HG03575 (cell line): ENCODE measurements at regions not wholly inside any gene's neighbourhood (a gene's known extent, or its start where the extent isn't known, plus 50 kb on each side); places are given as distances from the start of the nearest gene placed in this dataset.
A peak's percentile ranks its signal among the peaks of the same experiment; 100 is the strongest.

Experiments used
- ATAC-seq: cut with Tn5 transposase; IDR thresholded peaks from one replicate; pipeline ENCODE4 v1.9.1; 2021; ENCODE audit not compliant: unreplicated experiment, insufficient number of reproducible peaks, low FRiP score; ENCODE audit errors: extremely low read depth

DNA sequence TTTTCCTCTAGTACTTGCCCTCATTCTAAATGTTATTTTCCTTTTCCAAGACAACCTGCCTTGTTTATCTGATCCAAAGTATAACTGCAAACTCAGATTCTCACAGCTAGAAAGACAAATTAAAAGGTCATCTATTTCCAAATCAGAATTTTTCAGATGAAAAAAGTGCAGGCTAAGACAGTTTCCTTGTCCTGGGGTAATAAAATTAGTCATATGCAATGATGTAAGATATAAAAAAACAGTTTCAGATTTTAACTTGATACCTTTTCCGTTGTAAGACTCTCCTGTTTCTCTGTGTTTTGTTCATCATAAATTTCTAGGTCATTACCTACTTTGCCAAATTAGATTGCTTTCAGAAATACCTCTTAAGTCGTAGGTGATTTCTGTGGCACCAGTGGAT is 238.4 kb upstream of the PEX5L start:
- ATAC-seq: no peak

GRCh38 chr3:180277041-180277440 is 240.3 kb upstream of the PEX5L start:
- no peak for ATAC-seq

DNA sequence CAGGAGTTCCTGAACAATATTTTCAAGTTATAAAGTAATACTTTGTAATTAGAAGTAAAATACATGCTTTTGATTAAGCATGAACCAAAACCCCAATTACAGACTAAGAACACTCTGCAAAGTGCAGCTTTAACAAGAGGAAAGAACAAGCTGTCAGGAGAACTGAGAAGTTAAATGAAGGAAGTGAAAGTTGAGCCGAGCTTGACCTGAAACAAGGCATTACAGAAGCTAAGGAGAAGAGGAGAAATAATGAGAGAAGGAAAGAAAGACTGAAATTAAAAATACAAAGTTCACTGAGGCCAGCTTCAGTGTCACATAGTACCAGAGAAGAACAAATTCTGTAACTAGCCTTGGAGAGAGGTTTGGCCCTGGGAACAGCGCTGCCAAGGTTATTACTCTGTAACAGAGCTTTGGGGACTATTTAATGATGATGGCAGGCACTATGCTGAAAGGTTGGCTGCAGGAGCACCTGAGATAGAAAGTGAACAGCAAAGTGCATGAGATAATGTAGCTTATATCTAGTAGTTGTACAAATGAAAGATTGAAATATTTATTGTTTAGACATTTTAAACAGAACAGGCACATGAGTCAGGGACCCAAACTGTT is 241.9 kb upstream of the PEX5L start:
- ATAC-seq: peak; percentile 97

DNA sequence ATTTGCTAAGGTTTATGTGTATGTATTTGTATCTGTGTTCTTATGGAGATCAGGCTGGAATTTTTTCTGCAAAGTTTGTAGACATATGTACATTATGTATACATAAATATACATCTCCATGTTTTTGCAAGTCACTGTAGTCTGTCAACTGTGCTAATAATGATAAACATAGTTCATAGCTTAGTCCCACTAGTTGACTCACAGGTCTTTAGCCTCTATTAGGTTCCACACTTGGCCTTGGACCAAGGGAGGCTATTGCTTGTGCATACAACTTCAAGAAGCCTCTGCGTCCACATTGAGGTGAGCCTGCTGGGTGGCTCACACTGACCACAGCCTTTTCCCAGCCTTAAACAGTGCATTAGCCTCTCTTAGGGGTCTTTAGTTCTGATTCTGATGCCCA is 243.8 kb upstream of the PEX5L start:
- no peak for ATAC-seq

GRCh38 chr3:180282386-180282785 is 245.6 kb upstream of the PEX5L start:
- no peak for ATAC-seq

- no peak for ATAC-seq
Observed at GRCh38 chr3:180283251-180283650, 246.5 kb upstream of the PEX5L start.

GRCh38 chr3:180284331-180285110 is 247.8 kb upstream of the PEX5L start:
- ATAC-seq: no peak

- ATAC-seq: no peak
Observed at GRCh38 chr3:180287703-180288102, 251.0 kb upstream of the PEX5L start.

- no peak for ATAC-seq
Observed at GRCh38 chr3:180288816-180289215, 252.1 kb upstream of the PEX5L start.

DNA sequence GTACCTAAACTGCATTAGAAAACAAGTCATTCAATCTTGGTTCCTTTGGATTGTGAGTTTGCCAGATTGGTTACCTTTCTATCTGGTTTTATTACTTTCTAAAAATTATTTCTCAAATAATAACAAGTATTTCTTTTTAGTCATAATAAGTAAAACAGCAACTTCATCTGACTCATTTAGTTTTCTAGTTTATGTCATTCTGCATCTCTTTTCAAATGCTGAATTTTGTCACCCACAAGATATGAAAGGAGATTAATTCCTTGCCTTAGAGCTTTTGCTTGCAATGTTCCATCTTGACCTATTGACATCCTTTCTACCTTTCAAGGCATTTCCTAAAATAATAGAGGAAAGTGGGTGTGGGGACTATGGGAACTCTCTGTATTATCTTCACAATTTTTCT is 253.6 kb upstream of the PEX5L start:
- ATAC-seq: no peak

DNA sequence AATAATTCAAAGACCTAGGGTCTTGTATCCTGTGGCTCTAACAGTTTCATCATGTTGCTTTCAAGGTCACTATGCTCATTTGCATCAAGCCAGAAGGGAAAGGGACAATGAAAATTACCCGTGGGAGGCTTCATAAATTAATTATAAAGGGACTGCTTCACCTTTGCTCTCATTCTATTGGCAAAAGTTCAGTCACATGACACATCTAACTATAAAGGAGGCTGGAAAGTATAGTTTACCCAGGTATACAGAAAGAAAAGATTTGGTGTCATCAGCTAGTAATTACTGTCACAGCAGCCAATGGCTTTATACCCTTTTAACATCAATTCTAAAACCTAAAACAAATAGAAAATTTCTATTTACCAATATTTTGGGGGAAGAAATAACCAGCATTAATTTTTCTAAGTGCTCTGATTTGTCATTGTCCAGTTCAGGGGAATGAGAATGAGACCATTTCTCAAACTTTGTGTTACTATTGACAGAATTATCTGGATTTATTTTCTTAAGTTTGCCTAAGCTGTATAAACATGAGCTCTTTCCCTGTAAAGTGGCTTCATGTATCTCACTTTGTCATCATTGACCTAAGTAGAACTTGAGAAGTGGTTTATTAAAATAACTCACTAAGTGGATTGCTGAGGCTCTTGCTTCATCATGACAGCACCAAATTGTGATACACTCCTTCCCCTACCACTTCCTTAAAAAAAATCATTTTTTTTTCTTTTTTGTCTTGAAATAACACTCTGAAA is 257.7 kb upstream of the PEX5L start:
- ATAC-seq: no peak

DNA sequence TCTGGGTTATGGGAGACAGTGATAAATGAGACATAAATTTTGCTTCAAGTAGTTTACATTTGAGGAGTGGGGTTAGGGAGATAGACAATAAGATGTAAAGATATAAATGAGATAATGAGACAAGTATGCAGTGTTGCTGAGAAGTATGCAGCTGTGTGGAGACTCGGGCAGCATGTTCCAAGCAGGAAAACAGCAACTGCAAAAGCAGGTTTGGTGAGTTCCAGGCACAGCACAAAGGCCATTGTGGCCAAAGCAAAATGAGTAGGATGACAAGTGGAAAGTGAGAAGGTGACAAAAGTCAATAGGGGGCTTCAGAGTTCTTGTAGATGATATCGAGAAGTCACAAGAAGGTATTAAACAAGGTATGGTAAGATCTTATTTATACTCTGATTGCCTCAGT is 259.1 kb upstream of the PEX5L start:
- ATAC-seq: no peak

DNA sequence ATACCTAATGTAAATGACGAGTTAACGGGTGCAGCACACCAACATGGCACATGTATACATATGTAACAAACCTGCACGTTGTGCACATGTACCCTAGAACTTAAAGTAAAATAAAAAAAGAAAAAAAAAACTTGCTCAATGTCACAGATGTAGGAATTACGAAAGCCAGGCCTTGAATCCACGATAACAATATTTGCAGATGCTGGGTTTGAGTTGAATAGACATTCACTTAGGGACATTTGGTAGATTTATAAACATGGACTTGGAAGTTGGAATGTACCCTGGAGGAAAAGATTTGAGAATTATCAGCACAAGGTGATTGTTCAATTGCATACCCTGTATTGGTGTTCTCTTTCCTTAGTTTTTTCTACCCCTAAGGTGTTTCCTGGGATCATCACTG is 260.2 kb upstream of the PEX5L start:
- ATAC-seq: no peak

DNA sequence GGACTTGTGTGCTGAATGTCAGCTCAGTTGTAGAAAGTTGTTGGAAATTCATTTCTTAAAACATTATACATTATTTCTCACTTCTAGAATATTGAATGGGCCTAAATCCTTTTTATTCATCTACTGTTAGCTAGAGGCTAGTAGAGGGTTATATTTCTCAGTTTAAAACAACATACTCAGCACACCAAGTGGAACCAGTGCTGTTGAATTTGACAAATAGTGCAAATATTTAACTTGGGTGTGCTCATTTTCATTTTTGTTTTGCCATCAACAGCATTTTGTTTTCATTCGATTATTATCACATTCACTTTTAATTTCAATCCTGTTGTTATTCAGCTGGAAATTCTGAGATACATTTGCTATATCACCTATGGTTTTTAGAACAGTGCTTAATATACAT is 269.4 kb upstream of the PEX5L start:
- ATAC-seq: no peak

DNA sequence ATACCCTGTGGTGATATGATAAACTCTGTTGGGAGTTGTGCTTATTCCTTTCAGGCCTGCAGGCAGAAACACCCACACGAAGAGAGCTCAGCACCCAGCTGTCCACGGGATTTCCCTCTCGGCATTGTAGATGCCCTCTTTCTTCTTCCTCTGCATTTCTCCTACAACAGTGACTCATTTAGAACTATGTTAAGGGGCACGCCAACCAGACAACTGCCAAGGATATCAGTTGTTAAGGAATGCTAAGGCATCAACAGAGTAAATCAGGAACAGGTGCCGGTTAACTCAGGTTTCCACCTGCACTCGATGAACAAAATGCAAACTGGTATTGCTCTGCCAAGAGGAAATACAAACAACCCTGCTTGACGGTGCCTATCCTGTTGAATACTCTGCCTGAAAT is 270.0 kb upstream of the PEX5L start:
- ATAC-seq: no peak

DNA sequence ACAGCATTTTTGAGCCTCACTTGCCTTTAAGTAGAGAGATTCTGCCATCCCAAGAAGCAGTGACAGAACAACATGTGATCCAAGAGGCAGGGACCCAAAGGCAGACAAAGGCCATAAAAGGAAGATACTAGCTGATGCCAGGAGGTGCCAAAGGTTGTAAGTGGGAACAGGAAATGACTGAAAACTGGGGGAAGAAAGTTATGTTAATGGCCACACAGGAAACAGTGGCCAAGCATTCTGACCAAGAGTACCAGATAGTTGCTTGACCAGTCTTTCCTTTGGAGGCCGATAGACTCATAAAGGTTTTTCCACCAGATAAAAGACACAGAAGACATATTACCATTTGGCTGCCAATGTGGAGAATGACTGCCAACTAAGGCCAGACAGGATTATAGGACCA is 274.5 kb upstream of the PEX5L start:
- no peak for ATAC-seq

DNA sequence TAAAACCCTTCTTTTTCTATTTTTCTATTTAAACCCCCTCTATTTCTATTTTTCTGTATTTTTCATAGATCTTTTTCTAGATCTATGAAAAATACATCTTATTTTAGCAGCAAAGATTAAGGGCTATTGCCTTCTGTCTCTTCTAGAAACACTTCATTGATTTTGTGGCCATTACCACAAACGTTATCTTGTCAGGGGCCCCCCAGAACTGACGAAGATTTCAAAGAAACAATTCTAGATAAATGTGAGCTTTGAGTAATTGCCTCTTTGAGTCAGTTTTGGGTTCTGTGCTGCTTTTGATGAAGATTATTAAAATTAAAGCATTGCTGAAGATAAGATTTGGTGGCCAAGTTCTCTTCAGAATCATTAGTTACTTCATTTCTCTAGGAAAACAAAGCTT is 279.6 kb upstream of the PEX5L start:
- ATAC-seq: no peak

DNA sequence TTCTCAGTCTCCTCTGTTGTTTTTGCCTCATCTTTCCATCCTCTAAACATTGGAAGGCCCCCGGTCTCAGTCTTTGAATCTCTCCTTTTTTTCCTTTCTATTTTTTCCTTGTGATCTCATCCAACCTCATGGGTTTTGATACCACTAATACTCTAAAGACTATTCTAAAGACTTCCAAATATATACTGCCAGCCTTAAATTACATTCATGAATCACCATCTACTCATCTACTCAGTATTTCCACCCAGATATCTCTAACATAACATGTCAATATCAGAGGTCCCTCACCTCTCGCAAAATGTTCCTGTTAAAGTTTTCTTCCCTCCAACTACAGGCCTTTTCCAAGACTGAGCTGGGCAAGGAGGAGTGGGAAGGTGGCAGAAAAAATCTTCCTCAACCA is 282.5 kb upstream of the TTC14 start:
- ATAC-seq: no peak

GRCh38 chr3:180320631-180321030 is 281.3 kb upstream of the TTC14 start:
- no peak for ATAC-seq

- ATAC-seq: no peak
Observed at GRCh38 chr3:180321534-180321933, 280.4 kb upstream of the TTC14 start.
